PC-3 (cell line): ENCODE measurements at regions not wholly inside any gene's neighbourhood (a gene's known extent, or its start where the extent isn't known, plus 50 kb on each side); places are given as distances from the start of the nearest gene placed in this dataset.

Experiments used
- CTCF ChIP-seq: fragments of 300-600 bp; sonication (generic); conservative IDR thresholded peaks from 2 replicates; pipeline ENCODE4 v1.5.1; 2017; ENCODE audit warnings: antibody characterized with exemption, low read depth, mild to moderate bottlenecking, low read length
- EZH2 ChIP-seq: fragments of 300-600 bp; sonication (generic); IDR thresholded peaks from one replicate; pipeline ENCODE4 v1.6.1; 2017; ENCODE audit warnings: antibody characterized with exemption, mild to moderate bottlenecking, low read length; ENCODE audit not compliant: unreplicated experiment

DNA sequence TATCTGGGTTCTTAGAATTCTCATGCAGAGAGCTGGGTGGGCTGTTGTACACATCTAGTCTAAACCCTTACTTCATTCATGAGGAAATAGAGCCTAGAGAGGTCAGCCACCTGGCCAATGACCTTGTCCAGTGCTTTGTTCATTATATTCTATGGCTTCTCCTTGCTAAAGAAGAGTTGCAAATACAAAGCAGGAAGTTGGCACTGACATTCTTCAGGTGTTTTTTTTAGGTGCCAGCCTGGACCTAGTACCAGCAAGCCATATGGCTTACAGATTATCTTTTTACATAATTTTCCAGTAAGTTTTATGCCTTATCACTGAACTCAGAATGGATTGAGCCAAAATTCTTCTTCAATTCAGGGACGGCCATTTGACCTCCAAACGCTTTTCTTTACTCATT, 54.7 kb upstream of the PGM2 start:
- no peak for TF ChIP-seq CTCF
- no peak for TF ChIP-seq EZH2
